ENCODE measurements at regions not wholly inside any gene's neighbourhood (a gene's known extent, or its start where the extent isn't known, plus 50 kb on each side); places are given as distances from the start of the nearest gene placed in this dataset.

DNA sequence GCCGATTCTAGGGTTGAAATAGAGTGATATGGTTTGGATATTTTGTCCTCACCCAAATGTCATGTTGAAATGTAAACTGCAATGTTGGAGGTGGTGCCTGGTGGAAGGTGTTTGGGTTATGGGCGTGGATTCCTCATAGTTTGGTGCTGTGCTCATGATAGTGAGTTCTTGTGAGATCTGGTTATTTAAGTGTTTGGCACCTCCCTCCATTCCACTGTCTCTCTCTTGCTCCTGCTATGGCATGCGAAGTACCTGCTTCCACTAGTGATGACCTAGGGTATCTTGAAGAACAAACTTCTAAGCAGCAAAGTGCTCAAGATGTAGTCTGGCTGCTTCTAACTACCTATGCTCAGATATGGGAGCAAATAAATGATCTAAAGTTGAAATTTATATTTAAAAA is 56.0 kb upstream of the TSPAN18 start:
- H3F3A ChIP-seq (ENCODE audit: insufficient read depth, low read depth): no peaks in the 10 kb centered on the region
- no peak overlapping the region for H2AFZ ChIP-seq
- H3K27ac ChIP-seq: no peak overlapping the region
- no peak for DNase-seq
- H3K9me3 ChIP-seq (ENCODE audit: insufficient read depth, low read depth): no peaks in the 10 kb centered on the region
- H3K79me2 ChIP-seq (ENCODE audit: low read depth): no peaks in the 10 kb centered on the region
- no peaks in the 10 kb centered on the region for H3K9me2 ChIP-seq (ENCODE audit: insufficient read depth)
- BruUV-seq (replicated peaks): no TSS peak
- POLR2A ChIA-PET (ENCODE audit: unreplicated experiment): no interaction called here
- H3K4me1 ChIP-seq (replicated peaks; ENCODE audit: insufficient read depth): no peaks in the 10 kb centered on the region
- no peaks in the 10 kb centered on the region for H4K20me1 ChIP-seq (ENCODE audit: insufficient read depth)
- TF ChIP-seq, protein P1, sequence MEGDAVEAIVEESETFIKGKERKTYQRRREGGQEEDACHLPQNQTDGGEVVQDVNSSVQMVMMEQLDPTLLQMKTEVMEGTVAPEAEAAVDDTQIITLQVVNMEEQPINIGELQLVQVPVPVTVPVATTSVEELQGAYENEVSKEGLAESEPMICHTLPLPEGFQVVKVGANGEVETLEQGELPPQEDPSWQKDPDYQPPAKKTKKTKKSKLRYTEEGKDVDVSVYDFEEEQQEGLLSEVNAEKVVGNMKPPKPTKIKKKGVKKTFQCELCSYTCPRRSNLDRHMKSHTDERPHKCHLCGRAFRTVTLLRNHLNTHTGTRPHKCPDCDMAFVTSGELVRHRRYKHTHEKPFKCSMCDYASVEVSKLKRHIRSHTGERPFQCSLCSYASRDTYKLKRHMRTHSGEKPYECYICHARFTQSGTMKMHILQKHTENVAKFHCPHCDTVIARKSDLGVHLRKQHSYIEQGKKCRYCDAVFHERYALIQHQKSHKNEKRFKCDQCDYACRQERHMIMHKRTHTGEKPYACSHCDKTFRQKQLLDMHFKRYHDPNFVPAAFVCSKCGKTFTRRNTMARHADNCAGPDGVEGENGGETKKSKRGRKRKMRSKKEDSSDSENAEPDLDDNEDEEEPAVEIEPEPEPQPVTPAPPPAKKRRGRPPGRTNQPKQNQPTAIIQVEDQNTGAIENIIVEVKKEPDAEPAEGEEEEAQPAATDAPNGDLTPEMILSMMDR (conservative IDR thresholded peaks at IDR 0.05): no peak
- no peak for TF ChIP-seq EZH2 (IDR thresholded peaks at IDR 0.05; ENCODE audit: low read depth)
- no peaks in the 10 kb centered on the region for H3K36me3 ChIP-seq (ENCODE audit: low read depth)
- CTCF ChIA-PET: no interaction called here
- peaks cover 17% of the 10 kb centered on the region for H3K27me3 ChIP-seq (ENCODE audit: insufficient read depth, low read depth)
- intact Hi-C loops (cut with micrococcal nuclease; ENCODE audit: unreplicated experiment): no loop called here
- H3K4me3 ChIP-seq: no peak overlapping the region
- H3K4me2 ChIP-seq: no peak overlapping the region

GRCh38 chr11:44671234-44671633 is 55.5 kb upstream of the TSPAN18 start:
- H3K27me3 ChIP-seq (ENCODE audit: insufficient read depth, low read depth): peaks cover 14% of the 10 kb centered on the region
- no TSS peak for BruUV-seq (replicated peaks)
- TF ChIP-seq, protein P1 (conservative IDR thresholded peaks at IDR 0.05): no peak
- no peak for TF ChIP-seq EZH2 (IDR thresholded peaks at IDR 0.05; ENCODE audit: low read depth)
- no peak overlapping the region for H3K4me3 ChIP-seq
- H2AFZ ChIP-seq: no peak overlapping the region
- no peak overlapping the region for H3K4me2 ChIP-seq
- H3K36me3 ChIP-seq (ENCODE audit: low read depth): no peaks in the 10 kb centered on the region
- no peaks in the 10 kb centered on the region for H3K4me1 ChIP-seq (replicated peaks; ENCODE audit: insufficient read depth)
- no peaks in the 10 kb centered on the region for H3K79me2 ChIP-seq (ENCODE audit: low read depth)
- H3K27ac ChIP-seq: no peak overlapping the region
- no peaks in the 10 kb centered on the region for H4K20me1 ChIP-seq (ENCODE audit: insufficient read depth)
- no peaks in the 10 kb centered on the region for H3K9me2 ChIP-seq (ENCODE audit: insufficient read depth)
- CTCF ChIA-PET: no interaction called here
- intact Hi-C loops (cut with micrococcal nuclease; ENCODE audit: unreplicated experiment): no loop called here
- H3F3A ChIP-seq (ENCODE audit: insufficient read depth, low read depth): no peaks in the 10 kb centered on the region
- DNase-seq: no peak
- POLR2A ChIA-PET (ENCODE audit: unreplicated experiment): no interaction called here
- no peaks in the 10 kb centered on the region for H3K9me3 ChIP-seq (ENCODE audit: insufficient read depth, low read depth)

GRCh38 chr11:44673688-44674087 is 53.1 kb upstream of the TSPAN18 start:
- BruUV-seq (replicated peaks): no TSS peak
- no peaks in the 10 kb centered on the region for H3K9me2 ChIP-seq (ENCODE audit: insufficient read depth)
- no peaks in the 10 kb centered on the region for H3K27me3 ChIP-seq (ENCODE audit: insufficient read depth, low read depth)
- H4K20me1 ChIP-seq (ENCODE audit: insufficient read depth): no peaks in the 10 kb centered on the region
- H3F3A ChIP-seq (ENCODE audit: insufficient read depth, low read depth): no peaks in the 10 kb centered on the region
- H3K4me1 ChIP-seq (replicated peaks; ENCODE audit: insufficient read depth): no peaks in the 10 kb centered on the region
- H3K9me3 ChIP-seq (ENCODE audit: insufficient read depth, low read depth): no peaks in the 10 kb centered on the region
- no peaks in the 10 kb centered on the region for H3K79me2 ChIP-seq (ENCODE audit: low read depth)
- TF ChIP-seq, protein P1 (conservative IDR thresholded peaks at IDR 0.05): no peak
- TF ChIP-seq EZH2 (IDR thresholded peaks at IDR 0.05; ENCODE audit: low read depth): no peak
- no peak overlapping the region for H3K4me3 ChIP-seq
- intact Hi-C loops (cut with micrococcal nuclease; ENCODE audit: unreplicated experiment): no loop called here
- H3K4me2 ChIP-seq: no peak overlapping the region
- no peaks in the 10 kb centered on the region for H3K36me3 ChIP-seq (ENCODE audit: low read depth)
- DNase-seq: no peak
- CTCF ChIA-PET: no interaction called here
- POLR2A ChIA-PET (ENCODE audit: unreplicated experiment): interaction anchor here (0.6 kb wide), 1 partner anchor 1702 kb away, joined by 3 read pairs; no protein-coding TSS in a partner anchor
- no peak overlapping the region for H3K27ac ChIP-seq
- H2AFZ ChIP-seq: no peak overlapping the region

Data from PC-9 (cell line).